ENCODE measurements at regions not wholly inside any gene's neighbourhood (a gene's known extent, or its start where the extent isn't known, plus 50 kb on each side); places are given as distances from the start of the nearest gene placed in this dataset.

- peaks cover 5% of the 10 kb centered on the region for H3K4me1 Mint-ChIP-seq (ENCODE audit: unreplicated experiment)
- no peak for DNase-seq (ENCODE audit: extremely low spot score, unreplicated experiment)
Measured at GRCh38 chr11:10946072-10946471, 88.2 kb upstream of the ZBED5 start.

GRCh38 chr11:10945196-10945595 lies 87.3 kb upstream of the ZBED5 start:
- TF ChIP-seq CTCF (IDR thresholded peaks at IDR 0.05) = no peak
- H3K4me3 Mint-ChIP-seq (ENCODE audit: unreplicated experiment) = no peak overlapping the region
- no peak for DNase-seq (ENCODE audit: extremely low spot score, unreplicated experiment)
- H3K27ac Mint-ChIP-seq (ENCODE audit: unreplicated experiment) = no peak overlapping the region
- peaks cover 29% of the 10 kb centered on the region for H3K27me3 Mint-ChIP-seq (ENCODE audit: unreplicated experiment)
- peaks cover 2% of the 10 kb centered on the region for H3K36me3 Mint-ChIP-seq (ENCODE audit: unreplicated experiment)
- peaks cover 14% of the 10 kb centered on the region for H3K9me3 Mint-ChIP-seq (ENCODE audit: unreplicated experiment)
- peaks cover 5% of the 10 kb centered on the region for H3K4me1 Mint-ChIP-seq (ENCODE audit: unreplicated experiment)

More at GRCh38 chr11:10946072-10946471, 88.2 kb upstream of the ZBED5 start:
- Mint-ChIP-seq H3K4me3 (ENCODE audit: unreplicated experiment) (no peak overlapping the region), H3K27ac (ENCODE audit: unreplicated experiment) (no peak overlapping the region), H3K27me3 (ENCODE audit: unreplicated experiment) (peaks cover 38% of the 10 kb centered on the region), H3K36me3 (ENCODE audit: unreplicated experiment) (peaks cover 2% of the 10 kb centered on the region), H3K9me3 (ENCODE audit: unreplicated experiment) (peaks cover 20% of the 10 kb centered on the region)
- no peak for TF ChIP-seq CTCF (IDR thresholded peaks at IDR 0.05)

- peaks cover 19% of the 10 kb centered on the region for H3K27me3 Mint-ChIP-seq (ENCODE audit: unreplicated experiment)
- H3K4me1 Mint-ChIP-seq (ENCODE audit: unreplicated experiment) = peaks cover 5% of the 10 kb centered on the region
- no peak overlapping the region for H3K27ac Mint-ChIP-seq (ENCODE audit: unreplicated experiment)
- H3K36me3 Mint-ChIP-seq (ENCODE audit: unreplicated experiment) = peaks cover 2% of the 10 kb centered on the region
- no peak overlapping the region for H3K4me3 Mint-ChIP-seq (ENCODE audit: unreplicated experiment)
- peaks cover 2% of the 10 kb centered on the region for H3K9me3 Mint-ChIP-seq (ENCODE audit: unreplicated experiment)
- TF ChIP-seq CTCF (IDR thresholded peaks at IDR 0.05) = no peak
- no peak for DNase-seq (ENCODE audit: extremely low spot score, unreplicated experiment)
Measured at GRCh38 chr11:10943968-10944367, 86.1 kb upstream of the ZBED5 start.

- no peaks in the 10 kb centered on the region for H3K36me3 Mint-ChIP-seq (ENCODE audit: unreplicated experiment)
- H3K27me3 Mint-ChIP-seq (ENCODE audit: unreplicated experiment) = peaks cover 6% of the 10 kb centered on the region
- H3K27ac Mint-ChIP-seq (ENCODE audit: unreplicated experiment) = no peak overlapping the region
- DNase-seq (ENCODE audit: extremely low spot score, unreplicated experiment) = no peak
- no peak for TF ChIP-seq CTCF (IDR thresholded peaks at IDR 0.05)
- H3K9me3 Mint-ChIP-seq (ENCODE audit: unreplicated experiment) = no peaks in the 10 kb centered on the region
- peaks cover 5% of the 10 kb centered on the region for H3K4me1 Mint-ChIP-seq (ENCODE audit: unreplicated experiment)
- no peak overlapping the region for H3K4me3 Mint-ChIP-seq (ENCODE audit: unreplicated experiment)
Measured at GRCh38 chr11:10942620-10943019, 84.8 kb upstream of the ZBED5 start.

- Mint-ChIP-seq H3K27me3 (ENCODE audit: unreplicated experiment) (peaks cover 2% of the 10 kb centered on the region), H3K4me1 (ENCODE audit: unreplicated experiment) (peaks cover 5% of the 10 kb centered on the region), H3K27ac (ENCODE audit: unreplicated experiment) (no peak overlapping the region), H3K4me3 (ENCODE audit: unreplicated experiment) (no peak overlapping the region), H3K36me3 (ENCODE audit: unreplicated experiment) (no peaks in the 10 kb centered on the region), H3K9me3 (ENCODE audit: unreplicated experiment) (no peaks in the 10 kb centered on the region)
- no peak for DNase-seq (ENCODE audit: extremely low spot score, unreplicated experiment)
- no peak for TF ChIP-seq CTCF (IDR thresholded peaks at IDR 0.05)
Measured at GRCh38 chr11:10941871-10942270, 84.0 kb upstream of the ZBED5 start.

Measured in osteocyte (in vitro differentiated cells).